ENCODE measurements at regions not wholly inside any gene's neighbourhood (a gene's known extent, or its start where the extent isn't known, plus 50 kb on each side); places are given as distances from the start of the nearest gene placed in this dataset.
A peak's percentile ranks its signal among the peaks of the same experiment; 100 is the strongest.

- ATAC-seq: no peak
- intact Hi-C loops (cut with DNase I, micrococcal nuclease): loop anchor here in 1 of 2 donors (10.0 kb wide), 1 partner anchor 593 kb away; no protein-coding TSS in a partner anchor
These were observed 315.6 kb downstream of the ZSWIM6 start for GRCh38 chr5:61647672-61648071.

DNA sequence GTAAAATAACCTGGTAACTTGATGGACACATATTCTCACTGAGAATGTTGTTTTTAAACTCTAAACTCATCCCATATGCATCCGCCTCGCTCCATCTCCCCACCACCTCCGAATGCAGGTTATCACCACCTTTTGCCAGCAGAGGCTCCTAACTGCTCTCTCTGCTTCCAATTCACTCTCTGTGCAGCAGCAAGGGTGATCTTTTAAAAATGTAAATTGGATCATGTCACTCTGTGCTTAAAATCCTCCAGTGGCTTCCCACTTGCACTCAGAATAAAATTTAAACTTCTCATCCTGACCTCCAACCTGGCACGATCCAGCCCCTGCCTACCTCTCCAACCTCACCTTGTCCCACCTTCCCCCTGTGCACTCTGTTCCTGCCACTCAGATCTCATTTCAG is 317.2 kb downstream of the ZSWIM6 start:
- intact Hi-C loops (cut with DNase I, micrococcal nuclease): loop anchor here in 1 of 2 donors (10.0 kb wide), 1 partner anchor 594 kb away; no protein-coding TSS in a partner anchor
- no peak for ATAC-seq
- DNase-seq: no peak

More at GRCh38 chr5:61647672-61648071, 315.6 kb downstream of the ZSWIM6 start:
- no peak for DNase-seq

GRCh38 chr5:61649971-61650370 is 317.9 kb downstream of the ZSWIM6 start:
- ATAC-seq (no peak), DNase-seq (no peak)
- intact Hi-C loops (cut with DNase I, micrococcal nuclease): loop anchor here in 1 of 2 donors (10.0 kb wide), 2 partner anchors 315 to 595 kb away; partner anchors contain the start of gene ZSWIM6

DNA sequence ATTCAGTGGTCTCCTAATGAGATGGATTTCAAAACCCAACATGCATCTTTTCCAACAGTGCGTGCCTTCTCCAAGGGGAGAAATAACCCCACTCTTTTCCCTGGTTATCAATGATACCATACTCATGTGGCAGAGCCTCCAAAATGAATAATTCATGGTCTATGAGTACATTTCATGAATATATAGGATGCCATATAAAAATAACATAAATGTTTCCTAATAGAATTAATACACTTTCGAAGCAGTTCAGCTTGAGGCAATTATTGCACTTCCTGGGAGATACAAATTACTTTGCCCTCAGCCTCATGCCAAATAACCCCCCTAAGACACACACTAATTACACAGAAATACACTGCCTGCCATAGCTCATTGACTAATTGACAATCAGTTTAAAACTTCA is 318.6 kb downstream of the ZSWIM6 start:
- intact Hi-C loops (cut with DNase I, micrococcal nuclease): loop anchor here in 1 of 2 donors (10.0 kb wide), 1 partner anchor 316 kb away; the partner anchor contains the start of gene ZSWIM6
- ATAC-seq: no peak
- DNase-seq: no peak

DNA sequence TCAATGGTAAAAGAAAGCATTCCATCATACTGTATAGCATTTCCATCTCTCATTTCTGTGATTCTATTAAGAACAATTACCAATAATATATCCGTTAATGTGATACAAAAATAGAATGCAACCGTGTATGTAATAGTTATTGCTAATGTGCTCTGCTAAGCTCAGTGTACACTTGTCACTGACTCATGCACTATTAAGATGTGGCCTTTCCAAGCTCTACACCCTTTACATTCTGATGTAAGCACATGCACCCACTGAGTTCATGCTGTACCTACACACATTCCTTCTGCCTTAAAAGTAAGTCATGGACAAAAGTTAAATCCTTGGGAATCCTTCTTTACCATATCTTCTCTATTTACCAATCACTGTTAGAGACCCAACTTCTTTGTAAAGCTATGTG is 319.1 kb downstream of the ZSWIM6 start:
- ATAC-seq (no peak), DNase-seq (no peak)
- intact Hi-C loops (cut with DNase I, micrococcal nuclease): loop anchor here in 1 of 2 donors (10.0 kb wide), 1 partner anchor 316 kb away; the partner anchor contains the start of gene ZSWIM6

DNA sequence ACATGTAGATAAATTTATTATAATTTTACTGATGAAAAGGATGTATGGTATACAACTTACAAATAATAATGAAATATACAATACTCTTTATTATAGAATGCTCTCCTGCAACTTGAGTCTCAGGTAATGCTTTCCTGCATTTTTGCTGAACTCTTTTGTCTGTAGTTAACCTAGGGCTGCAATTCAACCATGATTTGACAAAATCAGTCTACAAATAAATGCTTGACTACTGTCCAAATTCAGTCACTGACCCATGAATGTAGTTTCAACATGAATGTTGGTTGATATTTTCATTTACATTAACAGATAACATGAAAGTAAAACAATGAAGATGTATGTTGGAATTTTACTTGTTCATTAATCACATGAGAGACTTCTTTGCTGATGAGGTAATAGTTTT is 320.9 kb downstream of the ZSWIM6 start:
- intact Hi-C loops (cut with DNase I, micrococcal nuclease): loop anchor here in 1 of 2 donors (10.0 kb wide), 1 partner anchor 318 kb away; the partner anchor contains the start of gene ZSWIM6
- DNase-seq: no peak
- no peak for ATAC-seq

DNA sequence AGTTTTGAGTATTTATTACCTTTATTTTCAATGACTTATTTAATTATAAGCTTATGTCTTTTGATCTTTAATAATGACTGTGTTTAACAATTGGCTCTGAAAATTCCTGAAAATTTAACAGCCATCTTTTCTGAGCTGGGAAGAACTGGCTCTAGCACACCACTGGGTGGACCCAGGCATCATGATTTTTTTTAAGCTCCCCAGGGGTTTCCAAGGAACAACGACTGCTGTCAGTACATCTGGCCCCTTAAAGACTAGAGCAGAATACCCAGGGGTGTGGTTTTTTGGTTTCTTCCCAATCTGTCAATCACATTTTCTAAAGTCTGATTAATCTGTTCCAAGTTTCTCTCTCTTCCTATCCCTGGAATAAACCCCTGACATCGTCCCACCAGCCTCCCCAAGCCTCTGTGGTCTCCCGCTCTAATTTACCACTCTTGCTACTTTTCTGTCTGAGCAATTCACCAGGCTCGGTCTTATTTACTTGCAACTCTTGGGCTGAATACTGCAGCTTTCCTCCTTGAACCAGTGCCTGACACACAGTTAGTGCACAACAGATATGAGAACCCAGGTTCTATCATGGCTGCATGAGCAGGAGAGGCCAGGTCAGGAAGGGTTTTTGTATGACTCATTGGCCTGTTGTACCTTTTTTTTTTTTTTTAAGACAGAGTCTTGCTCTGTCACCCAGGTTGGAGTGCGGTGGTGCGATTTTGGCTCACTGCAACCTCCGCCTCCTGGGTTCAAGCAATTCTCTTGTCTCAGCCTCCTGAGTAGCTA is 321.9 kb downstream of the ZSWIM6 start:
- ATAC-seq (no peak), DNase-seq (no peak)
- intact Hi-C loops (cut with DNase I, micrococcal nuclease): loop anchor here in 1 of 2 donors (10.0 kb wide), 1 partner anchor 319 kb away; the partner anchor contains the start of gene ZSWIM6

DNA sequence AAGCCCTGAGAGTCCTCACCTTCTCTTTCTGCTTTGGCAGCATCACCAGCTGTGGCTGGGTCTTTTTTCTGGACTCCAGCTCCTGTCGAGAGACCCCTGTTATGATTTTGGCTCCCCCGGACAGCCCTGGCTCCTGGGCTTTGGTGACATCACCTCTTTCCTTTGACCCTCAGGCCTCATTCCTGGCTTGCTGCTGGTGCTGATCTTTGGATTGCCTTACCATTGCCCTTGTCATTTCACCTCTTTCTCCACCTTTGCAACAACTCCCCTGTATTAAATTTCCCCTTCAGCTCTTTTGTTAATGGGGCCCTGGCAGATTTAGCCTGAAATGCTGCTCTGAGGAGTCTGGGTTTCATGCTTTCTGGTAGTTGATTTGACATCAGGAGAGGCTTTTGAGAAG is 322.8 kb downstream of the ZSWIM6 start:
- intact Hi-C loops (cut with DNase I, micrococcal nuclease): loop anchor here in 1 of 2 donors (10.0 kb wide), 1 partner anchor 320 kb away; the partner anchor contains the start of gene ZSWIM6
- no peak for DNase-seq

DNA sequence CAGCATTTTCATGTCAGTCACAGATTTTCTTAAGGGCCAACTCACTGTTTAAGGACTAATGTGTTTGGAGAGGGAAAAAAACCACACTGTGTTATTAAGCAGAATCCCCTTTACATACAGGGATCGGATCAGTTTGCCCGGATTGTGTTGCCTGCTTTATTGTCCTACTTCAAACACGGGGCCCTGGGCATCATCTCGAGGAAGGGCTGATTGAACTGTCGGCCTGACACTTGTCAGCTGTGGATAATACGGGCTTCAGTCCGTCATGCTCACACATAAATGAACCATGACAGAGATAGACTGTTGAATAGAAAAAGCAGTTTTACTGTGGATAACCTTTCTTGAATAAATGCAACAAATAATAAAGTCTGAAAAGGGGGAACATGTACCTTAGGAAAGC is 325.0 kb downstream of the ZSWIM6 start:
- ATAC-seq (no peak), DNase-seq (no peak)
- intact Hi-C loops (cut with DNase I, micrococcal nuclease): loop anchor here in 1 of 2 donors (10.0 kb wide), 1 partner anchor 322 kb away; the partner anchor contains the start of gene ZSWIM6

More for the DNA sequence above, 322.8 kb downstream of the ZSWIM6 start:
- ATAC-seq: no peak

GRCh38 chr5:61657686-61658085 is 325.6 kb downstream of the ZSWIM6 start:
- ATAC-seq (no peak), DNase-seq (no peak)
- intact Hi-C loops (cut with DNase I, micrococcal nuclease): loop anchor here in 1 of 2 donors (10.0 kb wide), 1 partner anchor 323 kb away; the partner anchor contains the start of gene ZSWIM6

GRCh38 chr5:61658592-61659008 is 326.5 kb downstream of the ZSWIM6 start:
- intact Hi-C loops (cut with DNase I, micrococcal nuclease): loop anchor here in 1 of 2 donors (10.0 kb wide), 1 partner anchor 324 kb away; the partner anchor contains the start of gene ZSWIM6
- DNase-seq: peak; percentile 67 to 92
- ATAC-seq: peak; percentile 91

GRCh38 chr5:61659221-61659696 is 327.2 kb downstream of the ZSWIM6 start:
- ATAC-seq (peak; percentile 91), DNase-seq (peak; percentile 37 to 68)
- intact Hi-C loops (cut with DNase I, micrococcal nuclease): loop anchor here in 1 of 2 donors (10.0 kb wide), 1 partner anchor 324 kb away; the partner anchor contains the start of gene ZSWIM6

DNA sequence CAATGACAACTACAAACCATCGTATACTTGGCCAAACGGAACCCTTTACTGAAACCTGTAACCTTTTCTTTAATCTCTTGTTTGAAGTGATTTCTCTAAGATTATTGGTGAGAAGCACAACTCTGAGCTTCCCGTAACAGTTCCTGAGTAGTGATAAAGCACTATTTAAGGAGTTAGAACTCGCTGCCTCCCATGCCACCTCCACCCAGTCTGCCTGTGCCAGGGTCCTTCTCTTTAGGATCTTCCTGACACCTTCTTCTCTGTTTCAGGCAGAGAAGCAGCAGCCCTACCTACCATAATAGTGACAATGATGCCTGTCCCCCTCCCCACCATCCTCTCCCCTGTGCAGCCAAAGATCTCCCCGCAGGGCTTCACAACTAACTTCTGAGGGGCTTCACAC is 330.6 kb downstream of the ZSWIM6 start:
- ATAC-seq (no peak), DNase-seq (no peak)
- intact Hi-C loops (cut with DNase I, micrococcal nuclease): loop anchor here in 1 of 2 donors (10.0 kb wide), 1 partner anchor 498 kb away; the partner anchor contains the start of gene SMIM15

GRCh38 chr5:61666064-61666621 is 334.1 kb downstream of the ZSWIM6 start:
- intact Hi-C loops (cut with DNase I, micrococcal nuclease): loop anchor here in 1 of 2 donors (10.0 kb wide), 1 partner anchor 501 kb away; the partner anchor contains the start of gene SMIM15
- no peak for DNase-seq
- ATAC-seq: no peak

DNA sequence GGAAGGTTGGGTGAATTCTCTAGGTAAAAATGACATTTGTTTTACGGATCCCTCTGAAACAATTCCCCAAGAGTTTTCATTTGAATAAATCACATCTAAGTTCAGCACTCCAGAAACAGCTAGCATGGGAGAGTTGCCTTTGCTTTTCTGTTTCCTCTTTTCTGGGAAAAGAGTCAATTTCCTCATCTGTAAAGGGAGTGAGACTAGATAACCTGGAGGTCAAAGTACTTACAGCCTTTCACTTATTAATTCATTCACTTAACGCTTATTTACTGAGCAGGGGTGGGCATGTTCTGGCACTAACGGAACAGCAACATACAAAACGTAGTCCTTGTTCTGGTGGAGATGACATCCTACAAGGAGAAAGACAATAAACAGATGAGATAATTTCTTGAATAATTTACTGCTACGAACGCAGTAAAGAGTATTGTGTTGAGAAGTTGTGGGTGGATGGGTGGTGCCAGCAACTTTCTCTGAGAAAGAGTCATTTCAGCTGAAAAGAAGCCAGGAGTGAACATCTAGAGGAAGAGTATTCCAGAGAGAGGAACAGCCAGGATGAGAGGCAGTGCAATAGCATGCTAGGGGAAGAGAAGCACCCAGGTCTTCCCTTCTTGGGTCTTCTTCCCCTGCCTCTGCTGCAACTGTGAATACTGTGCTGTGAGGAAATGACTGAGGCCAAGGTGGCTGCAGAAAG is 335.6 kb downstream of the ZSWIM6 start:
- intact Hi-C loops (cut with DNase I, micrococcal nuclease): loop anchor here in 1 of 2 donors (10.0 kb wide), 1 partner anchor 503 kb away; the partner anchor contains the start of gene SMIM15
- ATAC-seq: peak; percentile 68

GRCh38 chr5:61669531-61669930 is 337.5 kb downstream of the ZSWIM6 start:
- DNase-seq (no peak), ATAC-seq (no peak)
- intact Hi-C loops (cut with DNase I, micrococcal nuclease): loop anchor here in 1 of 2 donors (10.0 kb wide), 1 partner anchor 505 kb away; the partner anchor contains the start of gene SMIM15

More for the DNA sequence above, 335.6 kb downstream of the ZSWIM6 start:
- DNase-seq: no peak

- DNase-seq (no peak), ATAC-seq (no peak)
- intact Hi-C loops (cut with DNase I, micrococcal nuclease): no loop called here
These were observed 338.9 kb downstream of the ZSWIM6 start for GRCh38 chr5:61670941-61671340.
